ENCODE measurements at regions not wholly inside any gene's neighbourhood (a gene's known extent, or its start where the extent isn't known, plus 50 kb on each side); places are given as distances from the start of the nearest gene placed in this dataset.

- no peak for ATAC-seq
Observed at GRCh38 chr5:125341436-125341835, 595.0 kb upstream of the ZNF608 start.

GRCh38 chr5:125343015-125343414 is 596.6 kb upstream of the ZNF608 start:
- ATAC-seq (no peak), DNase-seq (no peak)
- Histone ChIP-seq H3K4me1 (peaks cover 0 to under 1% of the 10 kb centered on the region in 2 donors), H3K9me3 (no peaks in the 10 kb centered on the region), H3K4me3 (no peak overlapping the region), H3K36me3 (no peaks in the 10 kb centered on the region), H3K27ac (no peak overlapping the region), H3K27me3 (no peaks in the 10 kb centered on the region)
- intact Hi-C loops (cut with DNase I; ENCODE audit: low total_unique reads) (no loop called here), in situ Hi-C loops (cut with MboI; ENCODE audit: low sequenced_read_pairs in 4 of 4) (no loop called here)
- TF ChIP-seq POLR2A (IDR thresholded peaks at IDR 0.05), result no peak
- no peak for TF ChIP-seq CTCF (IDR thresholded peaks at IDR 0.05 in 4 of 5, conservative IDR thresholded peaks at IDR 0.05 in 1 of 5)

More at GRCh38 chr5:125341436-125341835, 595.0 kb upstream of the ZNF608 start:
- Histone ChIP-seq H3K27me3 (no peaks in the 10 kb centered on the region), H3K4me3 (no peak overlapping the region), H3K9me3 (no peaks in the 10 kb centered on the region), H3K4me1 (peaks cover 0 to 2% of the 10 kb centered on the region in 2 donors), H3K36me3 (no peaks in the 10 kb centered on the region), H3K27ac (no peak overlapping the region)
- intact Hi-C loops (cut with DNase I; ENCODE audit: low total_unique reads) (no loop called here), in situ Hi-C loops (cut with MboI; ENCODE audit: low sequenced_read_pairs in 4 of 4) (no loop called here)
- TF ChIP-seq POLR2A (IDR thresholded peaks at IDR 0.05) (no peak), CTCF (IDR thresholded peaks at IDR 0.05 in 4 of 5, conservative IDR thresholded peaks at IDR 0.05 in 1 of 5) (no peak)
- DNase-seq, result no peak

GRCh38 chr5:125346316-125346715 is 599.9 kb upstream of the ZNF608 start:
- intact Hi-C loops (cut with DNase I; ENCODE audit: low total_unique reads) (no loop called here), in situ Hi-C loops (cut with MboI; ENCODE audit: low sequenced_read_pairs in 4 of 4) (no loop called here)
- Histone ChIP-seq H3K4me3 (no peak overlapping the region), H3K36me3 (no peaks in the 10 kb centered on the region), H3K4me1 (peaks cover 0 to 13% of the 10 kb centered on the region in 2 donors), H3K27ac (no peak overlapping the region), H3K9me3 (no peaks in the 10 kb centered on the region), H3K27me3 (no peaks in the 10 kb centered on the region)
- TF ChIP-seq POLR2A (IDR thresholded peaks at IDR 0.05), result no peak
- TF ChIP-seq CTCF (IDR thresholded peaks at IDR 0.05 in 4 of 5, conservative IDR thresholded peaks at IDR 0.05 in 1 of 5), result no peak
- ATAC-seq (no peak), DNase-seq (no peak)

- intact Hi-C loops (cut with DNase I; ENCODE audit: low total_unique reads) (no loop called here), in situ Hi-C loops (cut with MboI; ENCODE audit: low sequenced_read_pairs in 4 of 4) (no loop called here)
- TF ChIP-seq CTCF (IDR thresholded peaks at IDR 0.05 in 4 of 5, conservative IDR thresholded peaks at IDR 0.05 in 1 of 5) (no peak), POLR2A (IDR thresholded peaks at IDR 0.05) (no peak)
- DNase-seq (peak in 1 of 2 donors; percentile 25), ATAC-seq (peak; percentile 47 to 53)
- Histone ChIP-seq H3K36me3 (no peaks in the 10 kb centered on the region), H3K27ac (no peak overlapping the region), H3K4me1 (peaks cover 0 to 13% of the 10 kb centered on the region in 2 donors), H3K27me3 (no peaks in the 10 kb centered on the region), H3K4me3 (peak overlapping the region in 2 of 4 donors; percentile 15 to 33), H3K9me3 (no peaks in the 10 kb centered on the region)
Observed at GRCh38 chr5:125348221-125348692, 601.8 kb upstream of the ZNF608 start.

Measured in gastrocnemius medialis (tissue), 4 donors.